ENCODE measurements at regions not wholly inside any gene's neighbourhood (a gene's known extent, or its start where the extent isn't known, plus 50 kb on each side); places are given as distances from the start of the nearest gene placed in this dataset.
A peak's percentile ranks its signal among the peaks of the same experiment; 100 is the strongest.

DNA sequence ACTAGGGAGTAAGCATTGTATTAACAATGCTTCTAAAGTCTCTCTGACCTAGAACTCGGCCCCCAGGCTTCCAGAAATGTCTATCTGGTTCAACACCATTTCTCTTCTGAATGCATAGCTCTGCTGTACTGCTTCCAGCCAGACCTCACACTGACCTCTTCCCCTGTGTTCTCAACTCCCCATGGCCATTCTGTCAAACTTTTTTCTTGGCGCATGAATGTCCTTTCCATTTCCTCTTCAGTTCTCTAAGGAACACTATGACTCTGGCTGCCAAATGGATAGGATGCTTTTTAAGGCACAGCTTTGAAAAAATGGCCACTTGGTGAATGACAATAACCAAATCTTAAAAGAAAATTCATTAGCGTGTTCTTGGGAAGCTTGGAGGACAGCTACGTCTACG, 425.8 kb downstream of the ETV1 start:
- H3K4me3 ChIP-seq (ENCODE audit: insufficient read depth, low read length), result no peak overlapping the region
- TF ChIP-seq, protein P1, sequence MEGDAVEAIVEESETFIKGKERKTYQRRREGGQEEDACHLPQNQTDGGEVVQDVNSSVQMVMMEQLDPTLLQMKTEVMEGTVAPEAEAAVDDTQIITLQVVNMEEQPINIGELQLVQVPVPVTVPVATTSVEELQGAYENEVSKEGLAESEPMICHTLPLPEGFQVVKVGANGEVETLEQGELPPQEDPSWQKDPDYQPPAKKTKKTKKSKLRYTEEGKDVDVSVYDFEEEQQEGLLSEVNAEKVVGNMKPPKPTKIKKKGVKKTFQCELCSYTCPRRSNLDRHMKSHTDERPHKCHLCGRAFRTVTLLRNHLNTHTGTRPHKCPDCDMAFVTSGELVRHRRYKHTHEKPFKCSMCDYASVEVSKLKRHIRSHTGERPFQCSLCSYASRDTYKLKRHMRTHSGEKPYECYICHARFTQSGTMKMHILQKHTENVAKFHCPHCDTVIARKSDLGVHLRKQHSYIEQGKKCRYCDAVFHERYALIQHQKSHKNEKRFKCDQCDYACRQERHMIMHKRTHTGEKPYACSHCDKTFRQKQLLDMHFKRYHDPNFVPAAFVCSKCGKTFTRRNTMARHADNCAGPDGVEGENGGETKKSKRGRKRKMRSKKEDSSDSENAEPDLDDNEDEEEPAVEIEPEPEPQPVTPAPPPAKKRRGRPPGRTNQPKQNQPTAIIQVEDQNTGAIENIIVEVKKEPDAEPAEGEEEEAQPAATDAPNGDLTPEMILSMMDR (IDR thresholded peaks at IDR 0.05; ENCODE audit: extremely low read depth, low read depth, low read length), result no peak
- H3K79me2 ChIP-seq (ENCODE audit: insufficient read depth, low read length), result no peaks in the 10 kb centered on the region
- no peaks in the 10 kb centered on the region for H3K36me3 ChIP-seq (ENCODE audit: insufficient read depth, low read length)
- no peaks in the 10 kb centered on the region for H3K27me3 ChIP-seq (ENCODE audit: insufficient read depth, low read length)
- no peak overlapping the region for H2AFZ ChIP-seq (ENCODE audit: low read length)
- no peaks in the 10 kb centered on the region for H3K9me3 ChIP-seq (ENCODE audit: low read depth, low read length)
- H3K27ac ChIP-seq (ENCODE audit: low read depth, low read length), result no peak overlapping the region
- no peaks in the 10 kb centered on the region for H4K20me1 ChIP-seq (ENCODE audit: insufficient read depth, low read length)
- no peak for DNase-seq (ENCODE audit: insufficient read length, low spot score, missing footprints)
- H3K4me2 ChIP-seq (ENCODE audit: insufficient read depth, low read length), result no peak overlapping the region
- no peaks in the 10 kb centered on the region for H3K4me1 ChIP-seq (ENCODE audit: insufficient read depth, low read length)

DNA sequence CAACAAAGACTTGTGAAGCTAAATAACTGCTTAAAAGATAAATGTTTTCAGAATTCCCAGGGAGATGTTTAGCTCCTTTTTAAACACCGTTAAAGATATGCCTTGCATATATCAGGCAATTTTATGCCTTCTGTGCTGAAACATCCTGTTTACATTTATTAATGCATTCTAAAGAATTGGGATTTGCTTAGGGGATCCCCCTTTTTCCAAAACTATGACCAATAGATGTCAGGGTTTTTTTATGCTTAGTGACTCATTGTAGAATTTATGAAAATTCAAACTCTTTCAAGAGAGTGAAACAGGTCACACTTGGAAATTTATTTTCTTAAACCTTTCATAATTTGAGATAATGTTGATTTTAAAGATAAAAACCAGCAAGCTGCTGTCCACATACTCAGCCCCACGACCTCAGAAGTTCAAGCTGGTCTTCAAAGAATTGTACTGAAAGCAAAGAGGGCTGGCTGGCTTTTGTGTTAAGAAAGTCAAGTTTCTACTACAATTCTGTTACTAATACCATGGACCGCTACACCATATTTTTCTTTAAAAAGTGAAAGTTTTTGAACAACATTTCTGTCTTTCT, 411.8 kb downstream of the ETV1 start:
- H3K79me2 ChIP-seq (ENCODE audit: insufficient read depth, low read length), result no peaks in the 10 kb centered on the region
- no peak overlapping the region for H3K4me2 ChIP-seq (ENCODE audit: insufficient read depth, low read length)
- no peak overlapping the region for H3K4me3 ChIP-seq (ENCODE audit: insufficient read depth, low read length)
- no peaks in the 10 kb centered on the region for H3K4me1 ChIP-seq (ENCODE audit: insufficient read depth, low read length)
- H3K36me3 ChIP-seq (ENCODE audit: insufficient read depth, low read length), result no peaks in the 10 kb centered on the region
- TF ChIP-seq, protein P1 (IDR thresholded peaks at IDR 0.05; ENCODE audit: extremely low read depth, low read depth, low read length), result no peak
- no peaks in the 10 kb centered on the region for H4K20me1 ChIP-seq (ENCODE audit: insufficient read depth, low read length)
- peak; percentile 1 for DNase-seq (ENCODE audit: insufficient read length, low spot score, missing footprints)
- no peaks in the 10 kb centered on the region for H3K9me3 ChIP-seq (ENCODE audit: low read depth, low read length)
- H2AFZ ChIP-seq (ENCODE audit: low read length), result no peak overlapping the region
- H3K27ac ChIP-seq (ENCODE audit: low read depth, low read length), result no peak overlapping the region
- no peaks in the 10 kb centered on the region for H3K27me3 ChIP-seq (ENCODE audit: insufficient read depth, low read length)

DNA sequence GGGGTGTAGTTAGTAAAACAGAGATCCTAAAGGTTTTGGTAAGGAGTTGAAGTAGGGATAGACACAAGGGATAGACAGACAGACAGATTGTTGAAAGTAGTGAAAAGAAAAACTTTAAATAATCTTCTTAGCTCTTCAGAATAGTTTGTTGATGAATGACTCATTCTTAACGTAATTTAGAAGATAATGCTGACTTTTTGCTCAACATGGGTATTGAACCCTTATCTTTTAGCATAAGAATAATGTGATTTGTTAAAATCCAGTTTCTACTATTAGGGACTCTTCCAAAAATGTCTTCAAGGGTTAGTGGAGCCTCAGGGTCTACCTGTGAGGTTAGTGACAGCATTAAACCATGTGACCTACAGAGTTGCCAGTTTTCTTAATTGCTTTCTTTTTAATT, 411.2 kb downstream of the ETV1 start:
- Histone ChIP-seq H3K27ac (ENCODE audit: low read depth, low read length) (no peak overlapping the region), H2AFZ (ENCODE audit: low read length) (no peak overlapping the region), H3K4me1 (ENCODE audit: insufficient read depth, low read length) (no peaks in the 10 kb centered on the region), H3K9me3 (ENCODE audit: low read depth, low read length) (no peaks in the 10 kb centered on the region), H3K4me3 (ENCODE audit: insufficient read depth, low read length) (no peak overlapping the region), H3K4me2 (ENCODE audit: insufficient read depth, low read length) (no peak overlapping the region), H3K27me3 (ENCODE audit: insufficient read depth, low read length) (no peaks in the 10 kb centered on the region), H4K20me1 (ENCODE audit: insufficient read depth, low read length) (no peaks in the 10 kb centered on the region), H3K36me3 (ENCODE audit: insufficient read depth, low read length) (no peaks in the 10 kb centered on the region), H3K79me2 (ENCODE audit: insufficient read depth, low read length) (no peaks in the 10 kb centered on the region)
- DNase-seq (ENCODE audit: insufficient read length, low spot score, missing footprints), result no peak
- TF ChIP-seq, protein P1 (IDR thresholded peaks at IDR 0.05; ENCODE audit: extremely low read depth, low read depth, low read length), result no peak

DNA sequence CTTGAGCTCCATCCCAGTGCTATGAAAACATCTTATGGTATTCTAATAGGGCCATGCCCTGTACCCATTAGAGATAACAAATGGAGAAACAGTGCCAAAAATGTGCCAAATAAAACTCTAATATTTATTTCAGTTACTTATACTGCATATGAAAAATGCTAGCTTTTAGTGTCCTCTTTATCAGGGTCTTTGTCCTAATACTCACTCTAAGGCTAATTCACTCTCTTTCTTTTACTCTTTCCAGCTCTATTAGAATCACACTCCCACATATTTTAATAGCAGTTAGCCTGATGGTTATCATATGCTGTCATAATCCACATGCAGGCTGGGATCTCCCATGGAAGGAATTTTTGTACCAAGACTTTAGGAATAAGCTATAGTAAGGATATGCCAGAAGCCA, 408.4 kb downstream of the ETV1 start:
- no peaks in the 10 kb centered on the region for H4K20me1 ChIP-seq (ENCODE audit: insufficient read depth, low read length)

More for the DNA sequence above, 408.4 kb downstream of the ETV1 start:
- no peak overlapping the region for H2AFZ ChIP-seq (ENCODE audit: low read length)
- no peak overlapping the region for H3K4me2 ChIP-seq (ENCODE audit: insufficient read depth, low read length)
- TF ChIP-seq, protein P1 (IDR thresholded peaks at IDR 0.05; ENCODE audit: extremely low read depth, low read depth, low read length), result no peak
- no peaks in the 10 kb centered on the region for H3K9me3 ChIP-seq (ENCODE audit: low read depth, low read length)
- H3K4me1 ChIP-seq (ENCODE audit: insufficient read depth, low read length), result no peaks in the 10 kb centered on the region
- no peak overlapping the region for H3K4me3 ChIP-seq (ENCODE audit: insufficient read depth, low read length)
- H3K27me3 ChIP-seq (ENCODE audit: insufficient read depth, low read length), result no peaks in the 10 kb centered on the region
- no peak for DNase-seq (ENCODE audit: insufficient read length, low spot score, missing footprints)
- no peaks in the 10 kb centered on the region for H3K79me2 ChIP-seq (ENCODE audit: insufficient read depth, low read length)
- no peak overlapping the region for H3K27ac ChIP-seq (ENCODE audit: low read depth, low read length)
- no peaks in the 10 kb centered on the region for H3K36me3 ChIP-seq (ENCODE audit: insufficient read depth, low read length)
